IMR-90 (cell line): ENCODE measurements at regions not wholly inside any gene's neighbourhood (a gene's known extent, or its start where the extent isn't known, plus 50 kb on each side); places are given as distances from the start of the nearest gene placed in this dataset.

ENCODE experiments used
- CEBPB ChIP-seq: IDR thresholded peaks from 2 replicates; pipeline ENCODE4 v1.6.1; 2012; ENCODE audit warnings: low read depth, low read length, improper control_type of control experiment
- FOS ChIP-seq: fragments of 150-350 bp; IDR thresholded peaks from 2 replicates; pipeline ENCODE4 v1.6.1; 2016; ENCODE audit warnings: low read depth, low read length
- MAFK ChIP-seq: IDR thresholded peaks from 2 replicates; pipeline ENCODE4 v1.6.1; 2012; ENCODE audit warnings: low read depth, low read length, improper control_type of control experiment
- MAZ ChIP-seq: IDR thresholded peaks from 2 replicates; pipeline ENCODE4 v1.6.1; 2012; ENCODE audit warnings: low read depth, mild to moderate bottlenecking, low read length, improper control_type of control experiment, moderate library complexity, borderline replicate concordance
- MXI1 ChIP-seq: IDR thresholded peaks from 2 replicates; pipeline ENCODE4 v1.6.1; 2012; ENCODE audit warnings: low read depth, mild to moderate bottlenecking, low read length, moderate library complexity, borderline replicate concordance
- NFE2L2 ChIP-seq: fragments of 150-350 bp; IDR thresholded peaks from 2 replicates; pipeline ENCODE4 v1.6.1; 2016; ENCODE audit warnings: low read depth, mild to moderate bottlenecking, low read length
- POLR2A ChIP-seq: IDR thresholded peaks from 2 replicates; pipeline ENCODE4 v1.6.1; 2012; ENCODE audit warnings: mild to moderate bottlenecking, low read depth, low read length
- RAD21 ChIP-seq: IDR thresholded peaks from 2 replicates; pipeline ENCODE4 v1.6.1; 2012; ENCODE audit warnings: low read length, improper control_type of control experiment
- RCOR1 ChIP-seq: IDR thresholded peaks from 2 replicates; pipeline ENCODE4 v1.6.1; 2012; ENCODE audit warnings: mild to moderate bottlenecking, low read length, improper control_type of control experiment; ENCODE audit not compliant: insufficient replicate concordance
- SMC3 ChIP-seq: fragments of 150-350 bp; IDR thresholded peaks from 2 replicates; pipeline ENCODE4 v1.6.1; 2016; ENCODE audit warnings: low read depth, mild to moderate bottlenecking, antibody characterized with exemption, low read length, moderate library complexity
- TF ChIP-seq, protein P1 (sequence below): fragments of 150-350 bp; IDR thresholded peaks from 2 replicates; pipeline ENCODE4 v1.6.1; 2017; ENCODE audit warnings: mild to moderate bottlenecking, antibody characterized with exemption, low read length, low read depth
- TF ChIP-seq, protein P2 (sequence below): conservative IDR thresholded peaks from 2 replicates; pipeline ENCODE4 v1.5.1; 2012; ENCODE audit warnings: mild to moderate bottlenecking, low read depth, low read length, improper control_type of control experiment

DNA sequence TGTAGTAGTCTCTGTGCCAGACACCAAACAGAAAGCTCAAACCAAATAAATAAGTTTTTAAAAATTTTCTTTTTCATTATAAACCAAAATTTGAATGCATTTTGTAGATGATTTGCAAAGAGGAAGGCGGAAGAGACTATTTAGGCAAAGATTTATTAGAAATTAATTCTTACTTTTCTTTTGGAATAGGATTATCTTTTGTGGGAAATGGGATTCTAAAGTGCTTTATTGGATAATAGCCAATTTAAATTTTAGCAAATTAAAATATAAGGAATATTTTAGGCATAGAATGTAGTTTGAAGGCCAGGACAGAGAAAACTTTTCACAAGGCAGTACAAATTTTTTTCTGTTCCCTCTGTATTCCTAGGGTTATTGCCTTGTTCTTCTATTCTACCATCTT, 311.4 kb upstream of the ITGA1 start:
- no peak for TF ChIP-seq POLR2A
- TF ChIP-seq NFE2L2, result no peak
- TF ChIP-seq, protein P1, sequence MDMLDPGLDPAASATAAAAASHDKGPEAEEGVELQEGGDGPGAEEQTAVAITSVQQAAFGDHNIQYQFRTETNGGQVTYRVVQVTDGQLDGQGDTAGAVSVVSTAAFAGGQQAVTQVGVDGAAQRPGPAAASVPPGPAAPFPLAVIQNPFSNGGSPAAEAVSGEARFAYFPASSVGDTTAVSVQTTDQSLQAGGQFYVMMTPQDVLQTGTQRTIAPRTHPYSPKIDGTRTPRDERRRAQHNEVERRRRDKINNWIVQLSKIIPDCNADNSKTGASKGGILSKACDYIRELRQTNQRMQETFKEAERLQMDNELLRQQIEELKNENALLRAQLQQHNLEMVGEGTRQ, result no peak
- TF ChIP-seq, protein P2, sequence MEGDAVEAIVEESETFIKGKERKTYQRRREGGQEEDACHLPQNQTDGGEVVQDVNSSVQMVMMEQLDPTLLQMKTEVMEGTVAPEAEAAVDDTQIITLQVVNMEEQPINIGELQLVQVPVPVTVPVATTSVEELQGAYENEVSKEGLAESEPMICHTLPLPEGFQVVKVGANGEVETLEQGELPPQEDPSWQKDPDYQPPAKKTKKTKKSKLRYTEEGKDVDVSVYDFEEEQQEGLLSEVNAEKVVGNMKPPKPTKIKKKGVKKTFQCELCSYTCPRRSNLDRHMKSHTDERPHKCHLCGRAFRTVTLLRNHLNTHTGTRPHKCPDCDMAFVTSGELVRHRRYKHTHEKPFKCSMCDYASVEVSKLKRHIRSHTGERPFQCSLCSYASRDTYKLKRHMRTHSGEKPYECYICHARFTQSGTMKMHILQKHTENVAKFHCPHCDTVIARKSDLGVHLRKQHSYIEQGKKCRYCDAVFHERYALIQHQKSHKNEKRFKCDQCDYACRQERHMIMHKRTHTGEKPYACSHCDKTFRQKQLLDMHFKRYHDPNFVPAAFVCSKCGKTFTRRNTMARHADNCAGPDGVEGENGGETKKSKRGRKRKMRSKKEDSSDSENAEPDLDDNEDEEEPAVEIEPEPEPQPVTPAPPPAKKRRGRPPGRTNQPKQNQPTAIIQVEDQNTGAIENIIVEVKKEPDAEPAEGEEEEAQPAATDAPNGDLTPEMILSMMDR, result no peak
- no peak for TF ChIP-seq CEBPB
- TF ChIP-seq RAD21, result no peak
- TF ChIP-seq MAFK, result no peak
- TF ChIP-seq RCOR1, result no peak
- no peak for TF ChIP-seq MXI1
- no peak for TF ChIP-seq SMC3
- TF ChIP-seq FOS, result no peak
- no peak for TF ChIP-seq MAZ
